Esophagus squamous epithelium (tissue), 4 donors: ENCODE measurements at regions not wholly inside any gene's neighbourhood (a gene's known extent, or its start where the extent isn't known, plus 50 kb on each side); places are given as distances from the start of the nearest gene placed in this dataset.

Experiments used
- CTCF ChIP-seq, 6 experiments: fragments of 450-650 bp in 4 of 6; fragments of 200-600 bp in 2 of 6; sonication (generic) in 2 of 6; IDR thresholded peaks; one replicate each; pipeline ENCODE4 v1.5.1; 2016 to 2019; ENCODE audit warnings: antibody characterized with exemption in 6 of 6, mild to moderate bottlenecking in 4 of 6, moderate library complexity in 4 of 6
- POLR2A ChIP-seq, 4 donors: fragments of 450-650 bp; IDR thresholded peaks; one replicate each; pipeline ENCODE4 v1.6.1; 2017; ENCODE audit warnings: antibody characterized with exemption in 4 of 4, mild to moderate bottlenecking in 4 of 4, moderate library complexity in 3 of 4

GRCh38 chr11:91828901-91829300 lies 395.7 kb upstream of the FAT3 start:
- TF ChIP-seq POLR2A (IDR thresholded peaks at IDR 0.05) (no peak), CTCF (IDR thresholded peaks at IDR 0.05) (no peak)
